Upper lobe of right lung (tissue), 1 donor: ENCODE measurements at regions not wholly inside any gene's neighbourhood (a gene's known extent, or its start where the extent isn't known, plus 50 kb on each side); places are given as distances from the start of the nearest gene placed in this dataset.

Experiments used
- ATAC-seq: fragments of 200-7000 bp; cut with Tn5 transposase; one replicate; pipeline ENCODE4 v1.9.1; 2020; ENCODE audit warnings: mild to moderate bottlenecking, moderate library complexity
- DNase-seq: peaks from one replicate; pipeline ENCODE4 v3.0.0-alpha.2; 2020
- H3K27ac ChIP-seq: fragments of 200-600 bp; one replicate; pipeline ENCODE4 v1.8.0; 2022
- H3K27me3 ChIP-seq: fragments of 200-600 bp; one replicate; pipeline ENCODE4 v1.8.0; 2022; ENCODE audit warnings: mild to moderate bottlenecking
- H3K36me3 ChIP-seq: fragments of 200-600 bp; one replicate; pipeline ENCODE4 v1.8.0; 2022
- H3K4me1 ChIP-seq: fragments of 200-600 bp; one replicate; pipeline ENCODE4 v1.8.0; 2022
- H3K4me3 ChIP-seq: fragments of 200-600 bp; one replicate; pipeline ENCODE4 v1.8.0; 2022; ENCODE audit warnings: mild to moderate bottlenecking
- H3K9me3 ChIP-seq: fragments of 200-600 bp; one replicate; pipeline ENCODE4 v1.8.0; 2022
- intact Hi-C: fragments of 100-400 bp; cut with DNase I; formaldehyde crosslinking; loops from one replicate; pipeline ENCODE4 v1.11.0; 2022
- TF ChIP-seq, protein P1 (sequence below): fragments of 200-600 bp; IDR thresholded peaks from one replicate; pipeline ENCODE4 v1.8.0; 2022; ENCODE audit warnings: antibody characterized with exemption
- donor health status: DM: no; HTN: yes; CAD: no; lungs with severe emphysema.

DNA sequence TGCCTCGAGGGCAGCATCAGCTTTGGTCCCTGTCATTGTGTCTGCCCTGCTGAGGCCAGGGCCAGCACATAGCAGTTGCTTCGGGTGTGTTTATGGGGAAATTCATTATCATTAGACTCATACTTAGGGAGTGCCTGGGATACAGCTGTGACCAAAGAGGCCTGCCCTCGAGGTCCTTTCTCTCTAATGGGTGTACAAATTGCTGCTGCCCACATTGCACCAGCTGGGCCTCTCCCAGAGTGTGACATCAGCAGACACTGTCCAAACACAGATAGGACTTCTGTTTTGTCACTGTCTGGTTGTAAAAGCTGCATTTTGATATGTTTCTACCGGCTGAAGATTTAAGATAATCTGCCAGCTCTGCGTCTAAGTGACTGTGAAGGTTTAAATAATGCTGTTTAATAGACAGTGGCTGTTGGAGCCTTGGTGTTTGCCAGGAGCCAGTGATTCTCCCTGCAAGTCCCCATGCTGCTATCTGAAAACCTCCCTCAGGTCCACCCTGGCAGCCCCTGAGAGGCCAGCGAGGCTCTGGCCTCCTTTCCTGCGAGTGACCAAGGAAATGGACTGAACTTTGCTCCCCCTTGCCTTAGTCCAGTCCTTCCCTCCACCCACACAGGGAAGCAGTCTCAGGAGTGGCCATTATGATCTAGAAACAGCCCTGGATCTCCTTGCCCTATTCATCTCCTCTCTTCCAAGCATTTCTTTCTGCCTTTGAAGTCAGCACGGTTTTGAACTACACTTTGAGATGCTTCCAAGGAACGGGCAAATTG, 505.2 kb downstream of the TBC1D22A start:
- intact Hi-C loops = no loop called here
- Histone ChIP-seq H3K27me3 (peaks cover 6% of the 10 kb centered on the region), H3K4me3 (no peak overlapping the region), H3K4me1 (no peaks in the 10 kb centered on the region), H3K27ac (no peak overlapping the region), H3K9me3 (no peaks in the 10 kb centered on the region), H3K36me3 (no peaks in the 10 kb centered on the region)
- TF ChIP-seq, protein P1, sequence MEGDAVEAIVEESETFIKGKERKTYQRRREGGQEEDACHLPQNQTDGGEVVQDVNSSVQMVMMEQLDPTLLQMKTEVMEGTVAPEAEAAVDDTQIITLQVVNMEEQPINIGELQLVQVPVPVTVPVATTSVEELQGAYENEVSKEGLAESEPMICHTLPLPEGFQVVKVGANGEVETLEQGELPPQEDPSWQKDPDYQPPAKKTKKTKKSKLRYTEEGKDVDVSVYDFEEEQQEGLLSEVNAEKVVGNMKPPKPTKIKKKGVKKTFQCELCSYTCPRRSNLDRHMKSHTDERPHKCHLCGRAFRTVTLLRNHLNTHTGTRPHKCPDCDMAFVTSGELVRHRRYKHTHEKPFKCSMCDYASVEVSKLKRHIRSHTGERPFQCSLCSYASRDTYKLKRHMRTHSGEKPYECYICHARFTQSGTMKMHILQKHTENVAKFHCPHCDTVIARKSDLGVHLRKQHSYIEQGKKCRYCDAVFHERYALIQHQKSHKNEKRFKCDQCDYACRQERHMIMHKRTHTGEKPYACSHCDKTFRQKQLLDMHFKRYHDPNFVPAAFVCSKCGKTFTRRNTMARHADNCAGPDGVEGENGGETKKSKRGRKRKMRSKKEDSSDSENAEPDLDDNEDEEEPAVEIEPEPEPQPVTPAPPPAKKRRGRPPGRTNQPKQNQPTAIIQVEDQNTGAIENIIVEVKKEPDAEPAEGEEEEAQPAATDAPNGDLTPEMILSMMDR = no peak
- ATAC-seq (no peak), DNase-seq (peak; percentile 15)

DNA sequence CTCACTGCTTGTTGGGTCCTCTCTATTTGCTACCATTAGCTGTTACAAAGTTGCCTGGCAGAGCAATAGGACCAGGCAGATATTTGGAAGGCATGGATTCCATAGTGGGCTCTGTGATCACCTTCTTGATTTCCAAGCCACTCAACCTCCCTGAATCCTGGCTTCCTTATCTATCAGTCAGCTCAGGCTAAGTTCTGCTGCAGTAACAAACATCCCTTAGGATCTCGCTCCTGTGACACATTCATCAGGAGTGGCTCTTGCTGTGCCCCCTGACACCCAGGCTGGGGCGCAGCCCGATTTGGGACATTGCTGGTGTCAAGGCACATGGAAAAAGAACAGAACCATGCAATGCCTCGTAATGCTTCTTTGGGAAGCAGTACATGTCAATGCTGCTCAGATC, 503.9 kb downstream of the TBC1D22A start:
- DNase-seq = no peak
- H3K27ac ChIP-seq = no peak overlapping the region
- no peak for ATAC-seq
- TF ChIP-seq, protein P1 = no peak
- H3K36me3 ChIP-seq = no peaks in the 10 kb centered on the region
- no peaks in the 10 kb centered on the region for H3K9me3 ChIP-seq
- H3K4me3 ChIP-seq = no peak overlapping the region
- H3K4me1 ChIP-seq = no peaks in the 10 kb centered on the region
- peaks cover 6% of the 10 kb centered on the region for H3K27me3 ChIP-seq
- intact Hi-C loops = no loop called here

DNA sequence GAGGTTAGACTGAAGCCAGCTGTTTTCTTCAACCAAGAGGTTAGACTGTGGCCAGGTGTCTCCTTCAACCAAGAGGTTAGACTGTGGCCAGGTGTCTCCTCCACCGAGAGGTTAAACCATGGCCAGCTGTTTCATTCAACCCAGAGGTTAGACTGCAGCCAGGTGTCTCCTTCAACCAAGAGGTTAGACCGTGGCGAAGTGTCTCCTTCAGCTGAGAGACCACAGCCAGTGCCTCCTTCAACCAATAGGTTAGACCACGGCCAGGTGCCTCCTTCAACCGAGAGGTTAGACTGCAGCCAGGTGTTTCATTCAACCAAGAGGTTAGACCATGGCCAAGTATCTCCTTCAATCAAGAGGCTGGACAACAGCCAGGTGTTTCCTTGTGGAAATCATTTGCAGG, 498.1 kb downstream of the TBC1D22A start:
- no peak overlapping the region for H3K4me3 ChIP-seq
- H3K9me3 ChIP-seq = no peaks in the 10 kb centered on the region
- ATAC-seq (no peak), DNase-seq (no peak)
- H3K27me3 ChIP-seq = peaks cover 6% of the 10 kb centered on the region
- no peaks in the 10 kb centered on the region for H3K4me1 ChIP-seq
- H3K27ac ChIP-seq = no peak overlapping the region
- TF ChIP-seq, protein P1 = no peak
- no peaks in the 10 kb centered on the region for H3K36me3 ChIP-seq
- intact Hi-C loops = no loop called here

DNA sequence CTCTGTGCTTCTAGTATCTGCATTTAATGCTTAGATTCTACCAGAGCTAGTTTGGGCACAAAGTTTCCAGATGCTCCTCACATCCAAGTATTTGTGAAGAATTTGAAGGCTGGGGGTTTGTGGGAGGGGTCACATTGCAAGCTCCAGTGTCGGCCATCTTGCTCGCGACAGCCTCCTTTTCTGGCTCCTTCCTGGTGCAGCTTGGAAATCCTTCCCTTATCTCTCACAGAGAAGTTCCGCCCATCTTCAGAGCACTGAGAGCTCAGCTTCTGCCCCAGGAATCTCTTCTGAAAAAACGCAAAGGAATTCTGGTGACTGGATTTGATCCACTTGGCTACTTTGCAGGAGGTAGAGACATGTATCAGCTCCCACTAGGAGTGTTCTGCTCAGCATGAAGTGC, 497.5 kb downstream of the TBC1D22A start:
- Histone ChIP-seq H3K4me3 (no peak overlapping the region), H3K4me1 (no peaks in the 10 kb centered on the region), H3K9me3 (no peaks in the 10 kb centered on the region), H3K36me3 (no peaks in the 10 kb centered on the region), H3K27me3 (peaks cover 6% of the 10 kb centered on the region), H3K27ac (no peak overlapping the region)
- DNase-seq = no peak
- ATAC-seq = no peak
- intact Hi-C loops = no loop called here
- TF ChIP-seq, protein P1 = no peak

DNA sequence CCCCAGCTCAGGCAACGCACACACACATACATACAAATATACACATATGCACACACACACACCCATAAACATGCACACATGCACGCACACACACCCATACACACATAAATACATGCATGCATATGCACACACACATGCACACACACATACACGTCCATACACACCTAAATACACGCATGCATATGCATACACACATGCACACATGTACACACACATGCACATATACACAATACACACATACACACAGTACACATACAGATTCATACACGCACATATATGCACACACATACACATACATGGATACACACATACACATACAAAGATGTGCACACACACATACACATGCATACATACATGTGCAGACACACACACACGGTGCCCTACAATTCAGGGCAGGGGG, 496.6 kb downstream of the TBC1D22A start:
- no peaks in the 10 kb centered on the region for H3K9me3 ChIP-seq
- no peaks in the 10 kb centered on the region for H3K4me1 ChIP-seq
- DNase-seq (no peak), ATAC-seq (no peak)
- intact Hi-C loops = no loop called here
- H3K4me3 ChIP-seq = no peak overlapping the region
- H3K36me3 ChIP-seq = no peaks in the 10 kb centered on the region
- TF ChIP-seq, protein P1 = no peak
- no peak overlapping the region for H3K27ac ChIP-seq
- peaks cover under 1% of the 10 kb centered on the region for H3K27me3 ChIP-seq

DNA sequence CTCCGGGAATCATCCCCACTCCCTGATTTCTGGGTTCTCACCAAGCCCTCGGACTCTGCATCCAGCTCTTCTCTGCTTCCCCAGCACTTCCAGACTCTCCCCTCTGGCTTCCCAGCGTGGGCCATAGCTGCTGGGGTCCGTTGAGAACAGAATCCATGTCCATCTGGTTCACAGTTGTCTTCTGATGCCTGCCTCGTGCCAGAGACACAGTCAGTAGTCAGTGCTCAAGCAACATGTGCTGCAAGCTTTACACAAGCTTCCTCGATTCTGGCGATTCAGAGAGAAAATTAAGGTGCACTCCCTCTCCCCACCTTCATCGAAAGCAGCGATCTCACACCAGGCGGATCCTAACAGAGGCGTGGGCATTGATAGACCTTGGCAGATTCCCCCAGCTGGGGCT, 495.5 kb downstream of the TBC1D22A start:
- intact Hi-C loops = no loop called here
- H3K4me1 ChIP-seq = no peaks in the 10 kb centered on the region

More for the DNA sequence above, 495.5 kb downstream of the TBC1D22A start:
- no peak for DNase-seq
- H3K36me3 ChIP-seq = no peaks in the 10 kb centered on the region
- no peak overlapping the region for H3K4me3 ChIP-seq
- no peak overlapping the region for H3K27ac ChIP-seq
- H3K27me3 ChIP-seq = no peaks in the 10 kb centered on the region
- ATAC-seq = no peak
- TF ChIP-seq, protein P1 = no peak
- peaks cover 3% of the 10 kb centered on the region for H3K9me3 ChIP-seq
